OCI-LY1 (cell line): ENCODE measurements at regions not wholly inside any gene's neighbourhood (a gene's known extent, or its start where the extent isn't known, plus 50 kb on each side); places are given as distances from the start of the nearest gene placed in this dataset.

Source experiments
- H2AFZ ChIP-seq: fragments of 200-600 bp; sonication (generic), shearing (Covaris generic); 2 replicates; pipeline ENCODE4 v1.6.0; 2014; ENCODE audit warnings: antibody characterized with exemption, mild to moderate bottlenecking, low read length
- H3F3A ChIP-seq: fragments of 200-600 bp; sonication (generic), shearing (Covaris generic); 2 replicates; pipeline ENCODE4 v1.6.0; 2014; ENCODE audit warnings: mild to moderate bottlenecking, antibody characterized with exemption, low read length, moderate library complexity; ENCODE audit not compliant: insufficient read depth
- H3K27ac ChIP-seq: fragments of 200-600 bp; sonication (generic); 2 replicates; pipeline ENCODE4 v1.5.1; 2014; ENCODE audit warnings: low read length, mixed run types, mild to moderate bottlenecking, low read depth; ENCODE audit not compliant: poor library complexity, severe bottlenecking
- H3K27me3 ChIP-seq: fragments of 200-600 bp; sonication (generic); 2 replicates; pipeline ENCODE4 v1.6.0; 2014; ENCODE audit warnings: antibody characterized with exemption, mild to moderate bottlenecking, low read length, moderate library complexity; ENCODE audit not compliant: insufficient read depth
- H3K36me3 ChIP-seq: fragments of 200-600 bp; sonication (generic); 2 replicates; pipeline ENCODE4 v1.6.1; 2014; ENCODE audit warnings: mild to moderate bottlenecking, antibody characterized with exemption, low read length, moderate library complexity, mixed read lengths; ENCODE audit not compliant: insufficient read depth
- H3K4me1 ChIP-seq: fragments of 200-600 bp; sonication (generic); 2 replicates; pipeline ENCODE4 v1.5.1; 2014; ENCODE audit warnings: mild to moderate bottlenecking, low read length, moderate library complexity; ENCODE audit not compliant: insufficient read depth, severe bottlenecking
- H3K4me2 ChIP-seq: fragments of 200-600 bp; sonication (generic), shearing (Covaris generic); 2 replicates; pipeline ENCODE4 v1.6.1; 2014; ENCODE audit warnings: low read length
- H3K4me3 ChIP-seq: fragments of 200-600 bp; sonication (generic); 2 replicates; pipeline ENCODE4 v1.5.1; 2014; ENCODE audit warnings: low read length, low read depth, mild to moderate bottlenecking, mixed read lengths; ENCODE audit not compliant: poor library complexity, severe bottlenecking
- H3K79me2 ChIP-seq: fragments of 200-600 bp; shearing (Covaris generic); 2 replicates; pipeline ENCODE4 v1.6.1; 2016; ENCODE audit warnings: mixed run types, low read length, mixed read lengths; ENCODE audit not compliant: insufficient read depth
- H3K9ac ChIP-seq: fragments of 200-600 bp; sonication (generic), shearing (Covaris generic); 2 replicates; pipeline ENCODE4 v1.6.1; 2014; ENCODE audit warnings: mild to moderate bottlenecking, low read length, mixed read lengths
- H3K9me2 ChIP-seq: fragments of 200-600 bp; sonication (generic), shearing (Covaris generic); 2 replicates; pipeline ENCODE4 v1.6.1; 2014; ENCODE audit warnings: low read depth, mild to moderate bottlenecking, low read length, mixed read lengths
- H3K9me3 ChIP-seq: fragments of 200-600 bp; shearing (Covaris generic); 2 replicates; pipeline ENCODE4 v1.6.1; 2014; ENCODE audit warnings: low read length, mixed read lengths
- H4K20me1 ChIP-seq: fragments of 200-600 bp; sonication (generic), shearing (Covaris generic); 2 replicates; pipeline ENCODE4 v1.6.0; 2016; ENCODE audit warnings: mild to moderate bottlenecking, low read length; ENCODE audit not compliant: insufficient read depth
- EZH2 ChIP-seq: fragments of 200-600 bp; sonication (generic), shearing (Covaris generic); IDR thresholded peaks from 2 replicates; pipeline ENCODE4 v1.8.0; 2017; ENCODE audit warnings: borderline replicate concordance, mixed run types, mild to moderate bottlenecking, antibody characterized with exemption, low read length, moderate library complexity, mixed read lengths
- TF ChIP-seq, protein P1 (sequence below): fragments of 200-600 bp; sonication (generic), shearing (Covaris generic); IDR thresholded peaks from 2 replicates; pipeline ENCODE4 v1.5.1; 2017; ENCODE audit warnings: mild to moderate bottlenecking, antibody characterized with exemption, low read length, moderate library complexity, mixed read lengths

DNA sequence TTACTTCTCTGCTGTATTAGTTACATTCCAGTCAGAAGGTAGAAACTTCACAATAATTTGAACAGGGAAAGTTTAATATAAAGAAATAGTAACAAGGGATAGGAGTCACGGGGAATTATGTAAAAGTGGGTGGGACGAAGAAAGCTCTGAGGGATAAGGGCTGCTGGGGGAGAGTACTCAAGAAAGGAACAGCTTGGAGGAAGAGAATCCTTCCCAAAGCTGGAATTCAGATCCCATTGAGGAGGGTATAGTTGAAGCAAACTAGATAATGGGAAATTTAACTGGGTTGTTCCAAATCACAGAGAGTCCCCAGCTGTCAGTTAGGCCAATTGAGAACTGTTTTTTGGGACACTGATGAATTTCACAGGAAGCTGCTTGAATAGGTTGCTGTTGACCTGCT lies 53.2 kb upstream of the MACC1 start:
- Histone ChIP-seq H3K4me1 (peaks cover 27% of the 10 kb centered on the region), H3K27me3 (no peaks in the 10 kb centered on the region), H3K4me3 (no peak overlapping the region), H3K4me2 (no peak overlapping the region), H3K36me3 (no peaks in the 10 kb centered on the region), H3K79me2 (no peaks in the 10 kb centered on the region), H3K9me3 (no peaks in the 10 kb centered on the region), H2AFZ (no peak overlapping the region), H4K20me1 (no peaks in the 10 kb centered on the region), H3K9me2 (no peaks in the 10 kb centered on the region), H3K9ac (no peak overlapping the region), H3K27ac (no peak overlapping the region), H3F3A (no peaks in the 10 kb centered on the region)
- no peak for TF ChIP-seq EZH2
- TF ChIP-seq, protein P1, sequence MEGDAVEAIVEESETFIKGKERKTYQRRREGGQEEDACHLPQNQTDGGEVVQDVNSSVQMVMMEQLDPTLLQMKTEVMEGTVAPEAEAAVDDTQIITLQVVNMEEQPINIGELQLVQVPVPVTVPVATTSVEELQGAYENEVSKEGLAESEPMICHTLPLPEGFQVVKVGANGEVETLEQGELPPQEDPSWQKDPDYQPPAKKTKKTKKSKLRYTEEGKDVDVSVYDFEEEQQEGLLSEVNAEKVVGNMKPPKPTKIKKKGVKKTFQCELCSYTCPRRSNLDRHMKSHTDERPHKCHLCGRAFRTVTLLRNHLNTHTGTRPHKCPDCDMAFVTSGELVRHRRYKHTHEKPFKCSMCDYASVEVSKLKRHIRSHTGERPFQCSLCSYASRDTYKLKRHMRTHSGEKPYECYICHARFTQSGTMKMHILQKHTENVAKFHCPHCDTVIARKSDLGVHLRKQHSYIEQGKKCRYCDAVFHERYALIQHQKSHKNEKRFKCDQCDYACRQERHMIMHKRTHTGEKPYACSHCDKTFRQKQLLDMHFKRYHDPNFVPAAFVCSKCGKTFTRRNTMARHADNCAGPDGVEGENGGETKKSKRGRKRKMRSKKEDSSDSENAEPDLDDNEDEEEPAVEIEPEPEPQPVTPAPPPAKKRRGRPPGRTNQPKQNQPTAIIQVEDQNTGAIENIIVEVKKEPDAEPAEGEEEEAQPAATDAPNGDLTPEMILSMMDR: no peak

DNA sequence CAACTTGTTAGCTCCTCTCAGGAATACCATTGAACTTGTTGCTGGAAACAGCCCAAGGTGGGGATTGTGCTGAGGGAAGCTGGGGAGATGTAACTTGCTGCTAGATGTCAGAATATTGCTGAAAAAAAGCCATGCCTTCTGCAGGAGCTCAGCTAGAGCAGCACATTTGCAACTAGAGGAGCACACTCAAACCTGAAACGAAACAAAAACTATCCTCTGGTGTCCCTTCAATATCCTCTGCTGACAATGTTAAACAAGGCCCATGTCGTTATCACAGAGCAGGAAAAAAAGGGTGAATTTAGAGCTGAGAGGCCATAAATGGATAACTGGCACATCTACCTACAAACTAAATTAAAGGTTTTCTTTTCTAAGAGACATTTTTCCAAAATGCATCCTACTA lies 53.7 kb upstream of the MACC1 start:
- Histone ChIP-seq H2AFZ (peak overlapping the region; percentile 22; the same call in 1 of the 2 replicates), H4K20me1 (no peaks in the 10 kb centered on the region), H3K4me1 (peaks cover 27% of the 10 kb centered on the region), H3K9ac (no peak overlapping the region), H3K27me3 (no peaks in the 10 kb centered on the region), H3K4me3 (no peak overlapping the region), H3K36me3 (no peaks in the 10 kb centered on the region), H3F3A (no peaks in the 10 kb centered on the region), H3K79me2 (no peaks in the 10 kb centered on the region), H3K4me2 (no peak overlapping the region), H3K27ac (no peak overlapping the region), H3K9me2 (no peaks in the 10 kb centered on the region), H3K9me3 (no peaks in the 10 kb centered on the region)
- TF ChIP-seq EZH2: no peak
- TF ChIP-seq, protein P1: no peak

DNA sequence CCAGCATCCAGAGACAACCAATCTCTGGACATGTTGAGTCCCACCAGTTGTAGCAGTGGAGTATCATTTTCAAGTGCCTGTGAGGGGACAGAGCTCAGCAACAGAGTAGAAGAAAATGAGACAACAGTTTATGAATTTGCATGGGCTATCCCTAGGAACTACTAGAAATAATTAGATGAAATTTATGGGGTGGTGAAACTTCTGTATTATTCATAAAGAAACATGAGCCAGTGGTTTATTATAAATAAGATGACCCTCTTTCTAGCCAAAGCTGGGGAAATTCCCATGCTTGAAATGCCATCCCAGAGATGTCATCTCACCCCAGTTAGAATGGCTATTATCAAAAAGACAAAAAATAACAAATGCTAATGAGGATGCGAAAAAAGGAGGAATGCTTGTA lies 55.1 kb upstream of the ITGB8 start:
- Histone ChIP-seq H3K9me2 (no peaks in the 10 kb centered on the region), H3K4me1 (peaks cover 10% of the 10 kb centered on the region), H3K36me3 (no peaks in the 10 kb centered on the region), H3K9ac (no peak overlapping the region), H3K4me2 (no peak overlapping the region), H3K4me3 (no peak overlapping the region), H2AFZ (no peak overlapping the region), H3F3A (peaks cover 8% of the 10 kb centered on the region), H3K27ac (no peak overlapping the region), H4K20me1 (no peaks in the 10 kb centered on the region), H3K27me3 (no peaks in the 10 kb centered on the region), H3K9me3 (0 out of 2 replicates have a peak, but pooled peaks cover 3% of the 10 kb centered on the region), H3K79me2 (no peaks in the 10 kb centered on the region)
- TF ChIP-seq, protein P1: no peak
- no peak for TF ChIP-seq EZH2
